Neural cell (in vitro differentiated cells): ENCODE measurements at regions not wholly inside any gene's neighbourhood (a gene's known extent, or its start where the extent isn't known, plus 50 kb on each side); places are given as distances from the start of the nearest gene placed in this dataset.

Source experiments
- CTCF ChIP-seq: fragments of 450-650 bp; IDR thresholded peaks from 2 replicates; pipeline ENCODE4 v1.5.1; 2014; ENCODE audit warnings: antibody characterized with exemption, mild to moderate bottlenecking, moderate library complexity; ENCODE audit not compliant: poor library complexity, severe bottlenecking
- EZH2 ChIP-seq: fragments of 200-600, 300-800 bp; shearing (Covaris generic), sonication (generic); IDR thresholded peaks from 2 replicates; pipeline ENCODE4 v1.6.1; 2014; ENCODE audit warnings: antibody characterized with exemption, low read length, borderline replicate concordance, mild to moderate bottlenecking; ENCODE audit not compliant: insufficient read depth, poor library complexity, severe bottlenecking

- TF ChIP-seq EZH2, result no peak
- TF ChIP-seq CTCF, result no peak
Observed at GRCh38 chr18:47730795-47731194, 199.7 kb downstream of the SMAD2 start.
